GM21360 (cell line): ENCODE measurements at regions not wholly inside any gene's neighbourhood (a gene's known extent, or its start where the extent isn't known, plus 50 kb on each side); places are given as distances from the start of the nearest gene placed in this dataset.
"Not testable (repeated sequence)": the region's sequence is repeated elsewhere in the genome, so short reads cannot be mapped to it uniquely, and the experiment has no call there.

Experiments used
- ATAC-seq: cut with Tn5 transposase; IDR thresholded peaks from one replicate; pipeline ENCODE4 v1.9.1; 2021; ENCODE audit warnings: mild to moderate bottlenecking, moderate library complexity; ENCODE audit not compliant: unreplicated experiment

DNA sequence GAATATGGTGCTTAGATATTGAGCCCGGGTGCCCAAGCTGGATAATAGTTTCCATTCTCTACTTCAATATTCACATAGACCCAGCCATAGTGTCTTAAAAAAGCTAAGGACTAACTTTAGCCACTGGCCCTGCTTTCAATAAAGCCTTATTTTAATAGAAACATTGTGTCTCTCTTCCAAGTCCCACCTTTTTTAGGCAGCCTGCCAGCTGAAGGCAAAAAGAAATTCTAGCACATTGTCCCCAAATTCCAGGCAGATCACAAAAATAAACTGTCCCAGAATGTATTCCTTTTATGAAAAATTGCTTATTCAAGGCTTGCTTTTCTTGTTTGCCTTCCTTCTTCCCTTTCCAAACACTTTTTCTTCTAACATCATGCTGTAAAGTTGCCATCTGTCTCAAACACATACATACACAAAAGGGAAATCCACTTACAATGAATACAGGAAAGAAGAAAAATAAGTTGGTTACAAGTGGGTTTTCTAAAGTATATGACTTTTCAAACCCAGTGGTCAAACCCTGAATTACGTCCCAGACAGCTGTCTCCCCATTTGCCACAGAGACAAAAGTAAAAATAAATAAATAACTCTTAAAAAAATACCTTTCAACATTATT, 778.5 kb downstream of the BCL11A start:
- no peak for ATAC-seq

DNA sequence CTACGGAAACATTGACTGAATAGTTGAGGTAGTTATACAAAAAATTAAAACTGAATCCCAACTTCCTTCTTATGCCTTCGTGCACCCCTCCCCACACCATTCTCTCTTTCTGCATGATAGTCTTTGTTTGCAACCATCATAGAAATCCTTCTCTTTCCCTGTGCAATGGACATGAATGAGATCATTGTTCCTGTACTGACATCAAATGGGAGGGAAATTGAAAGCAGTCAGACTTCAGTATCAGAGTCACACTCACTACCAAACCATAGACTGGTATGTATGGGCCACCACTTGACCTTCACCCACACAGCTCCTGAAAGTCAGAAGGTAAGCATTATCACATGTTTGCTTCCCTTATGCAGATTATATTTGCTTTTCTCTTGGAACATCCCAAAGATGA, 782.8 kb downstream of the BCL11A start:
- no peak for ATAC-seq

DNA sequence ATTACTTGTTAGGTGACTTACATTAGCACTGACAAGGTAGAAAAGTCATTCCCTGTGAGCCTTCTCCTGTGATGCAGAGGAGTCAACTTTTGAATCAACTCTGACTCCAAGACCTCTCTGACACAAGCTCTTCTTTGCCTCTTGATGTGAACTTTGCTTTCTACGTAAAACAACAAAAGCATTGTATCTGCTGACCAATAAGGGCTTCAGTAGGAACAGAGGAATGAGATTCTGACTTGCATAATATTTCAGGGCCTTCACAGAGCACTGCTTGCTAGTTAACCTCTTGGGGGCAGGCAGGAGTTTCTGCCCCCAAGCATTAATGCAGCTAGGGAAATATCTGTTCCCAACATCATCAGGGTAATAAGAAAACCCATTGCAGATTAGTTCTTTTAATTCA, 791.5 kb downstream of the BCL11A start:
- ATAC-seq = no peak

DNA sequence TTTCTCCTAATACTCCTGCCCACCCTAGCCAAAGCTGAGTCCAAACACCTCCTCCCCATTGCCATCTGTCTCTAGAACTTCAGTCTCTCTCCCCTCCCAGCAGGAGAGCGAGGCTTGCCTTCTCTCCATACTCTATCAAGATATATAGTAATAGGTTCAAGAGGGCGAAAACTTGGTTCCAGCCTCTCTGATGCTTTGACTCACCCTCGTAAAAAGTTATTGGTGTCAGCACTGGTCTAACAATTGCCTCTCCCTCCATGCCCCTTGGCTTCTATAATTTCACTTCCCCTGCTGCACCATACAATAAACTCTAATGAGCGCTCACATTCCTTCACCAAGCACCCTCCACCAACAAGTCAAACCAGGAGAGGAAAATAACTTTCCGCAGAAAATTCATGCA, 797.3 kb downstream of the BCL11A start:
- no peak for ATAC-seq

DNA sequence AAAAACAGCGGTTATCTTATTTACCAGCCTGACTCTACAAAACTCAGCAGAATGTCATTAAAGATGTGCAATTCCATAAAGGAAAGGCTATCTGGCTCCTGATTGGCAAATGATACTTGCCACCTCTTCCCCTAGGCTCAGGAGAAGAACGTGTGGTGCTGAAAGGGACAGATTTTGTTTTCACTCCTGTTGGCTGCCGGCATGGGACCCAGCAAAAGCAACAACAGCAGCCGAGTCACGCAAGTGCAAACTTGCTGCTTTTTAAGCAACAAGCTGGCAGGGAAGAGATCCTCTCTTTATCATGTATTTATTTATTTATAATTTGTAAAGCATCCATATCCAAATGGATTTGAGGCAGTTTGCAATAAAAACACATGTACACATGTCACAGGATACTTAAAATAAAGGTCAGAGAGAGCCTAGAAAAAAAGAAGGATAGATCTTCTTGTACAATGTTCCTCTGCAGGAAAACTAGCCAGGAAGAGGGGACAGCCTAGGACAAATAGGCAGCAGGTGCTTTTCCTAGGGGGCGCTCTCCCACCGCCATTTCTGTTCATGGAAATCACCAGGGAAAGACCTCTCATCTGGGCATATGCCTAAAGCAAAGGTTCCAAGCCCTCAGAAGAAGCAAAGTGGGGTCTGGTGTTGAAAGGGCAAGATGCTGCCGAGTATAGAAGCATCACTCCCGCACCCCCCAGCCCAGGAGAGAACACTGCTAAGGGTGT, 799.3 kb downstream of the BCL11A start:
- ATAC-seq = no peak

DNA sequence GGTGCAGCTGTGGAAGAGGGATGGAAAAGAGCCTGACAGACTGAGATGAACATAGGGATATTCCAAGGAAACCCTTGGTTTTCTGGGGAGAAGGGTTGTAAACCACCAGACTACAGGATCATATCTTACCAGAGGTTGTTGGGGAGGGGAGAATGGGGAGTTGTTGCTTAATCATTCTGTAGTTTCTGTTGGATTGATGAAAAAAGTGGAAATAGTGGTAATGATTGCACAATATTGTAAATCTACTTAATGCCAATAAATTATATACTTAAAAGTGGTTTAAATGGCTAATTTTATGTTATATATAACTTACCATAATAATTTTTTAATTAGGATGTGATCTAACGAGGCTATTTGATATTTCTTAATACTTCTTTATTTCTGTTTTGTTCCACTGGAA, 800.9 kb downstream of the BCL11A start:
- ATAC-seq = no peak

DNA sequence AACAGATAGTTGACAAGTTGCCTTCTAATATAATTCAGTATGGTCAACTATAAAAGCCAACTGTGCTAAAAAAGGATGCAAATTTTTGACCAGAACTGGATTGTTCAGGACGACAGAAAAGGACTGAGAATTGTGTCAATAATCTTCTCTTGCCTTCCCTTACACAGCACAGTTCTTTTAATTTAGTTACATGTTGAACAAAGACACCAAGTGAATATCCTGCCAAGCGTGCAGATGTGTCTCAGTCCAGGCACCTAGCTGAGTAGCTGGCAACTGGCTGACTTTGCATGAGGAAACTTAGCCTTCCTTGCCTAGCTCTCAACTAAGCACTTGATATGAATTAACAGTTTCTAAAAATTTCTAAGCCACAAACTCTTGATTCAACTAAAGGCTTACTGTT, 801.4 kb downstream of the BCL11A start:
- ATAC-seq = no peak

GRCh38 chr2:59751214-59751613, 802.2 kb downstream of the BCL11A start:
- not testable (repeated sequence) for ATAC-seq

DNA sequence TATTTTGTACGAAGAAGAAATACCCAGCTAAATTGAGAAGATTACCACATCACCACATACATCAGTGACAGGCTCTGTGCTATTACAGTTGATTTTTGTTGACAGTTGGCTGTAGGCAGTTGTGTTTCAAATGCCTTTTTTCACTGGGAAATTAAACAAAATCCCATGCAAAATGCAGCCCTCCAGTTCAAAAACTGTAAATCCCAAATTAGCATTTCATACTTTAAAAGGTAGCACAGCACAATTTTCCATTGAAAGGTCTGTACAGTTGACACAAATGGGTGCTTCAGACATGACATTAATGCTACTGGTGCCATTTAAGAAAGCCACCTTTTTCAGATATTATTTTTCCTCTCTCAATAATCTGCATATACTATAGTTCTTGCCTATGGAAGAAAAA, 807.2 kb downstream of the BCL11A start:
- no peak for ATAC-seq

GRCh38 chr2:59745085-59745484, 808.4 kb downstream of the BCL11A start:
- ATAC-seq = no peak

- no peak for ATAC-seq
These were observed 809.0 kb downstream of the BCL11A start for GRCh38 chr2:59744436-59744835.

DNA sequence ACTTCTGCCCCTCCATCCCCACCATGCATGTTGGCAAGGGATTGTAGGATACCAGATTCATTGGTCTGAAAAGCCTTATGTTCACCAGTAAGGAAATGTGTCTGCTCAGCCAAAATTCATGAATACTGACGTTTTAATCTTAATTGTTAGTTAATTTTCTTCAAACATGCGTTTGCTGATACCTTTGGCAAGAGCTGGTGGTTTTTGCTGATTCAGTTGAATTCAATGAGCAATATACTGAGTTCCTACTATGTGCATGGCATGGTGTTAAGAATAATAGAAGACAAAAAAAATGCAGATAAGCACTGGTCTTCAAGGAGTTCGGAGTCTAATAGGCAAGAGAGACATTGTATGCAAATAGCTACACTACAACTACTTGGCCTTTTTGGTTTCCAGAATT, 811.6 kb downstream of the BCL11A start:
- no peak for ATAC-seq

DNA sequence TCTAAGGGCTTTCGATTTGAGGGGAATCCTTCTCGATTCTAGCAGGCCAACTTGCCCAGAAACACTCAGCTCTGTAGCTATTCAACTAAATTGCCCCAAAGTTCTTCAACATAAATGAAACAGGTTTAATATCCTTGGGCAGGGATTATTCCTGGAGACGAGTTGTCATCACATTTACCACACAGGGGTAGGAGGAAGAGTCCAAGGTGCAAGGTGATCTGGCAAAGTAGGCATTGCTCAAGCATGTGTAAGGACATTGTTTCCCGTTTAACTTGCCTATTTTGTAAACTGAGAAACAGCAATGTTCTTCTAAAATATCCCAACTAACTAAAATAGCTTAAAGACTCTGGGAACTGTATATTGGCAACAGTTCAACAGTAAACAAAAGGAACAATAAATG, 814.3 kb downstream of the BCL11A start:
- no peak for ATAC-seq

GRCh38 chr2:59737299-59737698, 816.2 kb downstream of the BCL11A start:
- no peak for ATAC-seq

DNA sequence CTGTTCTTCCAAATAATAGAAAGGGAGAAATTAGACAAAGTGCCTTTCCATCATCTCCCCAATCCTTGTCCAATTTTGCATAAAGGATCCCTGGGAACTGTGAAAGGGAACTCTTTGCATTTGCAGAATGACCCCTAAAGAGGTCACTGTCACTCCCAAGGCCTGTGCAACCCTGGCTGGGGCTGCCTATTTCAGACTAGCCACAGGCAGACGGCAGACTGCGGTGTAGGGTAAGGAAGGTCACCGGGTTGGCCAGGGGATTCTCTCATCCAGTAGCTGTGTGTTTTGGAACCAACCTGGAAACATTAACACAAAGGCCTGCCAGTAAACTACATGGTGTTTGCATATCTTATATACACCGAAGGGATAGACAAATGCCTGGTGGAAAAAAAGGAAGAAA, 818.7 kb downstream of the BCL11A start:
- ATAC-seq = no peak

DNA sequence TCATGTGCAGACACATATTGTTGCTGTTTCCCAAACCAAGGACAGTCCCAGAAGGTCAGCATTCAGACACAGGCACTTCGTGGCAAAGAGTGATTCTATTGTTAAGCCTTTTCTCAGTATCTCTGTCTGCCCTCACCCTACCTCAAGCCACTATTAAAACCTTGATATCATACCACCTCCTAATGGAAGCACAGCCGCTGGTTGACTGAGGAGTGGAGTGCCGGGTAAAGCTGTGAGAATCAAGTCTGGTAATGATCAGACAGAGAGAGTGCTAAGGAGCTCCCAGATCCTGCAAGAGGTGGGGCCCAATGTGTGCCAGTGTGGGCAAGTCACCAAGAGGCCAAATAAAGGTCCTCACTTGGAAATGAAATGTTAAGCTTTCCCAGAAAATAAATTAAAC, 819.5 kb downstream of the BCL11A start:
- no peak for ATAC-seq

DNA sequence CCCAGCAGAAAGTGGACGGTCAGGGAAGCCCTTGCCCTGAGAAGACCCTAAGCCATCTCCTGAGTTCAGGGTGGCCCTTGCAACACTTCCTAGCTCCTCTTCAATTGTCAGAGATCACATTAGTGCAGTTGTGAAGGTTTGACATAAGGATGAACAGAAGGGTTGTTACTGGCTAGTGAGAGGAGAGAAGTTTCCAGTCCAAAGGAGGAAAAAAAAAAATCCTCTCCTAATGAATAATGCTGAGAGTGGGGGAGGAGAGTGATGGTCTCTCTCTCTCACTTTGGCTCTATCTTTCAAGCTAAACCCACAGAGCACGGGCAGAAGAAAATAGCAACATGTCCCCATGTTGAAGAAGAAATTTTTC, 819.9 kb downstream of the BCL11A start:
- no peak for ATAC-seq

- ATAC-seq = no peak
These were observed 820.4 kb downstream of the BCL11A start for GRCh38 chr2:59732871-59733566.

DNA sequence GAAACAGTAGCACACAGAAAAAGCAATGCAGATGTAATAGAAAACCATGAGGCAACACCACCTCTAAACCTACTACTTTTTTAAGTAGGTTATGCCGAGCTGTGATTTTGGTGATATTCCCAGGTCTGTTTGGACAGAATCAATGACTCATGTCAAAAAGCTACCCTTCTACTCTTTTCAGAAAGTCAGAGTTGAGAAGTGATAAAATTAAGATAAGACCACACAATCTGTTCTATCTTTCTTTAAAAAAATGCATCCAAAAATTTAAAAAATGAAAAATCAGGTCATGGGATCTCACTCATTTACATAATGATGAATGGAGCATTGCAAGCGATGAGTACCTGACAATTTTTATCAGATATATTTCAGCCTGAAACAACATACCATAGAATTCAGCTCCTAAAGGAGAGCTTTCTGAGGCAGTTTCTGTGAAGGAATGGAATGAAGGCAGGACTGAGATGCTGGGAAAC, 826.3 kb downstream of the BCL11A start:
- ATAC-seq = no peak

DNA sequence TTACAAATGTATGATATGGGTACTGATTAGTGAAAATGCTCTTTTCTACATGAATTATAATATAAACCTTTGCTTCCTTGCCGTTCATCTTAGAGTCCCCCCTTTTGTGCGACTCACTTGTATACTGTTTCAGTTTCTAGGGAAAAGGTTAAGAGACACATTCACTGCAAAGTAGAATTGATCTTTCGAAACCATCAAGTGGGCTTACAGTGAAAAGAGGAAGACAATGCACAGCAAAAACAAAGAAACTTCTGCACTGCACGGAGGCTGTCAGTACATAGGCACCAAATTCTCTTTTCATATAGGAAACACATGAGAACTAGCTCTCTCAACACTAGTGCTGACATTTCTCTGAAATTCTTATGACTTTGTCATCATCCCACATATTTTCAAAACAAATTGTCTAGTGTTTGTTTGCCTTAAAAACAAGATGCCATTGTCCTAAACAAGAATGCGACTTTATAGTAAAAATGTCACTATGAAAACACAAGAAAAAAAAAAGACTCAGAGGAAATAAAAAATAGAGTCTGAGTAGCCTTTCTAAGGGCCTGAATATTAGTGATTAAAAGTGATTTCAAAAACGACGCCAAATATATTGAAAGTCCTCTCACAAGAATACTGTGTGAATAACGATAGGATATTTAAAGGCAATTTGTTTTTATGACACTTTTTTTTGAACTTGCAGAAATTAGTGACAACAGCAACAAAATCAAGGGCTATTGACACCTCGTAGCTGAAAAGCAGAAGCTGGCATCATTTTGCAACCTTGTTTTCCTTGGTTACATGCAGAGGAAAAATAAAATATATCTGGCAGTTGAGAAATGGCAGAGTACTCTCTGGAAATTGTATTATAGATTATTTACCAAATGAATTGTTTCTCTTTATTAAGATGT, 827.0 kb downstream of the BCL11A start:
- ATAC-seq = no peak

DNA sequence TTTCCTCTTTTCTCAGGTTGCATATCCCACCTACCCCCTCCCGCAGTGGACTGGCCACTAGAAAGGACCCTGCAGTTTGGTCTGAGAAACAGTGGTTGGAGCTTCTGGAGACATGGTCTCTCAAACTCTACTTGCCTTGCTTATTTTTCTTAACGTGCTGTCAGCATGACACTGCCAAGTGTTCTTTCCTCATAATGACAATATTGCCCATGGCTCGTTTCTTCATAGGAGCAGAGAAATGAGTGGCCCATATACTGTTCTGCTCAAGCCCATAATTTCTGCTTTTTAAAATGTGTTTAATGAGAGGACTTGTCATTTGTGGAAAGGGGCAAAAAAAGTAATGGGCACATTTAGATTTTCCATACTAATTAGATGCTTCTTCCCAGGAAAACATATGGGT, 828.7 kb downstream of the BCL11A start:
- no peak for ATAC-seq
